Ishikawa (cell line): ENCODE measurements at regions not wholly inside any gene's neighbourhood (a gene's known extent, or its start where the extent isn't known, plus 50 kb on each side); places are given as distances from the start of the nearest gene placed in this dataset.

Experiments used
- CEBPB ChIP-seq: IDR thresholded peaks from 2 replicates; pipeline ENCODE4 v1.6.1; 2012
- EGR1 ChIP-seq: IDR thresholded peaks from 2 replicates; pipeline ENCODE4 v1.6.1; 2012
- TEAD4 ChIP-seq: IDR thresholded peaks from 2 replicates; pipeline ENCODE4 v1.6.1; 2012
- YY1 ChIP-seq: IDR thresholded peaks from 2 replicates; pipeline ENCODE4 v1.6.1; 2012; ENCODE audit warnings: low read depth
- TF ChIP-seq, protein P1 (sequence below): IDR thresholded peaks from 2 replicates; pipeline ENCODE4 v1.6.1; 2012

DNA sequence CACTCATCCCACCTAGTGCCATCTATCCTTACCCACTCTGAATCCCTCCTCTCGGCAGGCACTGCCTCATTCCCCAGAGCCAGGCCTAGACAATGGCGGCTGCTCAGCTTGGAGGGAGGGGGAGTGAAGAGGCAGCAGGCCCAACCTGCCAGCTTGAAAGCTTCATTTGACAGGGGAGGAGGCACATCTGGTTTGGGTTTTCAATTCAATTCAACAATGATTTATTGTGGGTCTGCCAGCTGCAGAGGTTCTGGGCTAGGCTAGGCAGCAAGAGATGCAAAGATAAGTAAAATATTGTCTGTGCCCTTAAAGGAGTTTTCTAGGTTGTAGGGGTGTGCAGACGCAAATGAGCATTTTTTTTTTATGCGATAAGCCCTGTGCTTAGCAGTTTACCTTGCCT, 58.5 kb downstream of the RTL9 start:
- TF ChIP-seq, protein P1, sequence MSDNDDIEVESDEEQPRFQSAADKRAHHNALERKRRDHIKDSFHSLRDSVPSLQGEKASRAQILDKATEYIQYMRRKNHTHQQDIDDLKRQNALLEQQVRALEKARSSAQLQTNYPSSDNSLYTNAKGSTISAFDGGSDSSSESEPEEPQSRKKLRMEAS = no peak
- no peak for TF ChIP-seq EGR1
- no peak for TF ChIP-seq TEAD4
- no peak for TF ChIP-seq YY1
- TF ChIP-seq CEBPB = no peak
